IPS-20b (cell line): ENCODE measurements at regions not wholly inside any gene's neighbourhood (a gene's known extent, or its start where the extent isn't known, plus 50 kb on each side); places are given as distances from the start of the nearest gene placed in this dataset.

Experiments used
- H3K27ac ChIP-seq: one replicate; pipeline ENCODE4 v1.5.1; 2013; ENCODE audit warnings: low read length
- H3K27me3 ChIP-seq: 2 replicates; pipeline ENCODE4 v1.6.1; 2013; ENCODE audit warnings: mild to moderate bottlenecking, low read length, inconsistent platforms; ENCODE audit not compliant: insufficient read depth
- H3K36me3 ChIP-seq: 2 replicates; pipeline ENCODE4 v1.6.1; 2013; ENCODE audit warnings: low read depth, mild to moderate bottlenecking, inconsistent platforms, low read length, moderate library complexity; ENCODE audit not compliant: insufficient read depth
- H3K4me1 ChIP-seq: 2 replicates; pipeline ENCODE4 v1.6.1; 2013; ENCODE audit warnings: mild to moderate bottlenecking, control low read depth, inconsistent platforms, low read length, moderate library complexity; ENCODE audit not compliant: insufficient read depth
- H3K4me3 ChIP-seq: 2 replicates; pipeline ENCODE4 v1.5.1; 2013; ENCODE audit warnings: mild to moderate bottlenecking, low read length, inconsistent platforms
- H3K9ac ChIP-seq: 2 replicates; pipeline ENCODE4 v1.6.1; 2013; ENCODE audit warnings: low read depth, mild to moderate bottlenecking, inconsistent platforms, low read length, moderate library complexity
- H3K9me3 ChIP-seq: 2 replicates; pipeline ENCODE4 v1.6.1; 2013; ENCODE audit warnings: mild to moderate bottlenecking, low read depth, low read length, inconsistent platforms; ENCODE audit not compliant: insufficient read depth

DNA sequence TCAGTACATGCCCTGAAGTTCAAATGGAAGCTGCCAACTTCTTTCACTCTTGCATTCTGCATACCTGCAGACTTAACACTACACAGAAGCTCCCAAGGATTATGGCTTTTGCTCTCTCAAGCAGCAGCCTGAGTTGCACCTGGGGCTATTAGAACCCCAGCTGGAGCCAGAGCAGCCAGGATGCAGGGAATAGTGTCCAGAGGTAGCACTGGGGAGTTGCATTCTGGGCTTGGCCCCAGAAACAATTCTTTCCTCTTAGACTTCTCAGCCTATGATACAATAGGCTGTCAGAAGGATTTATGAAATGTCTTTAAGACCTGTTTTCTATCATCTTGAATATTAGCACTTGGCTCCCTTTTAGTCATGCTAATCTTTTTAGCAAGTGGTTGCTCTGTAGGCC, 886.7 kb upstream of the GHITM start:
- H3K36me3 ChIP-seq = no peaks in the 10 kb centered on the region
- H3K4me1 ChIP-seq = no peaks in the 10 kb centered on the region
- no peak overlapping the region for H3K4me3 ChIP-seq
- peaks cover 14% of the 10 kb centered on the region for H3K9me3 ChIP-seq
- H3K27me3 ChIP-seq = no peaks in the 10 kb centered on the region
- no peak overlapping the region for H3K9ac ChIP-seq
- no peak overlapping the region for H3K27ac ChIP-seq

DNA sequence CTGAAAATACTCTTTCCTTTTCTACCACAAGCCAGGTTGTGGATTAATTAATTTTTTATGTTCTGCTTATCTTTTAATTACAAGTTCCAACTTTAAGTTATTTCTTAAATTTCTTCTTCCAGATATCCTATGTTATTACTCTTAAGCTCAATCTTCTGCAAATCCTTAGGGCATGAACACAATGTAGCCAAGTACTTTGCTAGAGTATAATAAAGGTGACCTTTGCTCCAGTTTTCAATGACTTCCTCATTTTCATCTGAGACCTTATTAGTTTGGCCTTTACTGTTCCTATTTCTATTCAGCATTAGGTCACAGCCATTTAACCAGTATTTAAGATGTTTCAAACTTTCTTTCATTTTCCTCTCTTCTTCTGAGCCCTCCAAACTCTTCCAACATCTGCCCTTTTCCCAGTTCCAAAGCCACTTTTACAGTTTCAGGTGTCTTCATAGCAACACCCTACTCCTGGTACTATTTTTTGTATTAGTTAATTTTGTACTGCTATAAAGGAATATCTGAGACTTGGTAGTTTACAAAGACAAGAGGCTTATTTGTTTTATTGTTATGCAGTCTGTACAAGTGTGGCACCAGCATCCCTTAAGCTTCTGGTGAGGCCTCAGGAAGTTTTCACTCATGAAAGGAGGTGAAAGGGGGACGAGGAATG, 886.2 kb upstream of the GHITM start:
- Histone ChIP-seq H3K9ac (no peak overlapping the region), H3K4me3 (no peak overlapping the region)

DNA sequence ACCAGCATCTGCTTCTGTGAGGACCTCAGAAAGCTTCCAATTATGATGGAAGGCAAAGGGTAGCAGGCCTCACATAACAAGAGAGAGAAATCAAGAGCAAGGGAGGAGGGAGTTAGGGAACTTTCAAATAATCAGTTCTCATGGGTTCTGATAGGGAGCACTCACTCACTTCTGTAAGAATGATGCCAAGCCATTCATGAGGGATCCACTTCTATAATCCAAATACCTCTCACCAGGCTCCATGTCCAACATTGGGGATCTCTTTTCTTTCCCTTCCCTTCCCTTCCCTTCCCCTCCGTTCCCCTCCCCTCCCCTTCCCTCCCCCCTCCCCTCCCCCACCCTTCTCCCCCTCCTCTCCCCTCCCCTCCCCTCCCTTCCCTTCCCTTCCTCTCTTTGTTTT, 884.6 kb upstream of the GHITM start:
- no peak overlapping the region for H3K27ac ChIP-seq
- H3K4me1 ChIP-seq = no peaks in the 10 kb centered on the region
- H3K36me3 ChIP-seq = no peaks in the 10 kb centered on the region
- no peaks in the 10 kb centered on the region for H3K27me3 ChIP-seq
- H3K9ac ChIP-seq = no peak overlapping the region
- H3K9me3 ChIP-seq = peaks cover 14% of the 10 kb centered on the region
- no peak overlapping the region for H3K4me3 ChIP-seq

More for the DNA sequence above, 886.2 kb upstream of the GHITM start:
- Histone ChIP-seq H3K9me3 (peaks cover 14% of the 10 kb centered on the region), H3K36me3 (no peaks in the 10 kb centered on the region), H3K27me3 (no peaks in the 10 kb centered on the region), H3K4me1 (no peaks in the 10 kb centered on the region), H3K27ac (no peak overlapping the region)

DNA sequence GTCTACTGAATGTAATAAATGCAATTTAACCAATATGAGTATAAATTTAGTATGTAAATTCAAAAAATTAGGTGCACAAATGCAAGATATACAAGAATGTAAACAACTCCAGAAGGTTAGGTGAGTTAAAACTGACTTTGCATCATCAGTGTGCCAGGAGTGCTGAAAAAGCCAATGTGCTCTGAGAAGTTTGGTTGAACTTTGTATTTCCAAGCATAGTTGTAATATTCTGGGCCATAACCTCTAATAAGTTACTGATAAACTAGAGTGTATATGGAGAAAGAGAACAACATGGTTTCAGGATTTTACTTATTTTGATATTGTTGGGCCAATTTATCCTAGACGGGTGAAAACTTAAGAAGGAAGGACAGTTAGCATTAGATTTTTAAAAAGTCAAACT, 876.9 kb upstream of the GHITM start:
- no peaks in the 10 kb centered on the region for H3K9me3 ChIP-seq
- H3K27me3 ChIP-seq = no peaks in the 10 kb centered on the region
- no peaks in the 10 kb centered on the region for H3K36me3 ChIP-seq
- no peak overlapping the region for H3K9ac ChIP-seq
- H3K4me1 ChIP-seq = no peaks in the 10 kb centered on the region
- H3K27ac ChIP-seq = no peak overlapping the region
- no peak overlapping the region for H3K4me3 ChIP-seq

DNA sequence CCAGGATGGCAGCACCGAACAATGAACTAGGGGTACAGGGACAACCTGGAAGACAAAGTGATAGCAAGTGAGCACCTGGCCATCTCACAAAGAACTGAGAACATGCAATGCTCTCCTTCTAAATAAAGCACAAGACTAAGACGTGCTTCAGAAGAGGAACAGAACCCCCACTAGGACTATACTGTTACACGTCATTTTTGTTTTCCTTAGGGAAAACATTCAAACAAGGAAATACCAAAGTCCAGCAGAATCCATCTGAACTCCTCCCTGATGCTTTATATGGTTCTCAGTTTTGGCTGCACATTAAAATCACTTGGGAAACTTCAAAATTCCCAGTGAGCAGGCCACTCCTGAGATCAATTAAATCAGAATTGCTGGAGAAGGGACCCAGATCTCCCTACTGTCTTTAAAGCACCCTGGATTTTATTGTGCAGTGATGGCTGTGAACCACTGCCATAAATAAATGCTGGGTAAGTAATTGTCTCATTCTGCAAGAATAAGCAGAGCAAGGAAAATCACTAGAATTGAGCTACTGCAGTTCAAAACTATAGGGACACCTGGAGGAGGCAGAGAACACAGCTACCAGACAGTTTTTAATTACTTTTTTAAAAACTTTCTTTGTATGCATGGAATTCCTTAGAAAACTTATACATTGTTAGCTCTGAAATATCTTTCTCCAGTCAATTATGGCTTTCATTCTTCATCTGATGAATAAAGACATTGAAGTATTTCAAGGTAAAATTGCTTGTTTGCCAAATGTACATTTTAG, 866.5 kb upstream of the GHITM start:
- H3K36me3 ChIP-seq = no peaks in the 10 kb centered on the region
- no peaks in the 10 kb centered on the region for H3K9me3 ChIP-seq
- H3K27me3 ChIP-seq = no peaks in the 10 kb centered on the region
- H3K4me3 ChIP-seq = no peak overlapping the region
- H3K9ac ChIP-seq = no peak overlapping the region
- H3K4me1 ChIP-seq = no peaks in the 10 kb centered on the region; the same call in 1 of the 2 replicates
- H3K27ac ChIP-seq = no peak overlapping the region

DNA sequence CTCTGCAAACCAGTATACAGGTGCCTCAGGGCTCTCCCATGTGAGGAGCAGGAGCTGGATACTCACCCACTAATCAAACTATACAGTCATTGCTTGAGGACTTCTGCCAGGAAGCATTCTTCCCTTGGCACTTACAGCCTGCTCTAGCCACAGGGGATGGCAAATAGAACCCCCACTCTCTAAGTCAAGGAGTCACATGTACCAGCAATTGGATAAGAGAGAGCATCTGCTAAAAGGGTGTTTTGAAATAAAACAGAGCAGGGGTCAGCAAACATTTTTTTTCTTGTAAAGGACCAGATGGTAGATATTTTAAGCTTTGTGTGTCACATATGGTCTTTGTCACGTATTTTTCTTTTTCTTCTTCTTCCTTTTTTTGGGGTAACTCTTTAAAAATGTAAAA, 865.2 kb upstream of the GHITM start:
- no peak overlapping the region for H3K9ac ChIP-seq
- no peak overlapping the region for H3K27ac ChIP-seq
- H3K9me3 ChIP-seq = no peaks in the 10 kb centered on the region
- H3K4me3 ChIP-seq = no peak overlapping the region
- H3K27me3 ChIP-seq = no peaks in the 10 kb centered on the region
- no peaks in the 10 kb centered on the region for H3K36me3 ChIP-seq
- H3K4me1 ChIP-seq = no peaks in the 10 kb centered on the region; the same call in 1 of the 2 replicates

DNA sequence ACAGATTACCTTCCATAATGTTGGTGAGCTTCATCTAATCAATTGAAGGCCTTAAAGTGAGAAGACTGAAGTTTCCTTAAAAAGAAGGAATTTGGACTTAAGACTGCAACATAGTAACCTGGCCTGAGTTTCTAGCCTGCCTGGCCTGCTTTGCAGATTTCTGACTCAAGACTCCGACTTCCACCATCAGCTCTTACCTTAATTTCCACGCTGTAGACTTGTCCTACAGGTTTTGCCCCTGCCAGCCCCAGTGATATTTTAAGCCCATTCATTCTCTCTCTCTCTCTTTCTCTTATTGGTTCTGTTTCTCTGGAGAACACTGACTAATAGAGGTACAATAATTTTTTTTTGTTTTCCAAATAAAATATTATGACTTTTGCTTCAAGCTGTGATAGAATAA, 862.3 kb upstream of the GHITM start:
- Histone ChIP-seq H3K4me3 (no peak overlapping the region), H3K9ac (no peak overlapping the region), H3K9me3 (no peaks in the 10 kb centered on the region), H3K27me3 (no peaks in the 10 kb centered on the region), H3K36me3 (no peaks in the 10 kb centered on the region), H3K27ac (no peak overlapping the region), H3K4me1 (no peaks in the 10 kb centered on the region; the same call in 1 of the 2 replicates)

DNA sequence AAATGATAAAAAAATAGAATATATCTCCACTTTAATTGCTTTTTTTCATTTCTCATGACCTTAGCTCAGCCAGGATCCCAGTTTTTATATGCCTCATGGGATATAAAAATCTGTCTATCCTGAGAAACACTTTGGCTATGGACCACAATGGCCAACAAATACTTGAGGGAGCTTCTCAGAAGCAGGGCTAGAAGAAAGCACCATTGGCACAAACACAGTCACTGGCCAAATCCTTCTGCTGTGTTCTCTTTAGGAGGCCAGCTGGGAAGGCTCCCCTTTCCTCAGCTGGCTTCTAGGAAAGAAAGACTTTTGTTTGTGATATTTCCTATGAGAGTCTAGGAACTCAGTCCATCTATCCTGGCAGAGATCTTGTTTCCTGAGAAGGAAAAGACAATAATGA, 856.2 kb upstream of the GHITM start:
- Histone ChIP-seq H3K36me3 (no peaks in the 10 kb centered on the region), H3K9me3 (peaks cover 2% of the 10 kb centered on the region; the same call in 1 of the 2 replicates), H3K27ac (no peak overlapping the region), H3K9ac (no peak overlapping the region), H3K4me1 (no peaks in the 10 kb centered on the region), H3K4me3 (no peak overlapping the region), H3K27me3 (no peaks in the 10 kb centered on the region)

DNA sequence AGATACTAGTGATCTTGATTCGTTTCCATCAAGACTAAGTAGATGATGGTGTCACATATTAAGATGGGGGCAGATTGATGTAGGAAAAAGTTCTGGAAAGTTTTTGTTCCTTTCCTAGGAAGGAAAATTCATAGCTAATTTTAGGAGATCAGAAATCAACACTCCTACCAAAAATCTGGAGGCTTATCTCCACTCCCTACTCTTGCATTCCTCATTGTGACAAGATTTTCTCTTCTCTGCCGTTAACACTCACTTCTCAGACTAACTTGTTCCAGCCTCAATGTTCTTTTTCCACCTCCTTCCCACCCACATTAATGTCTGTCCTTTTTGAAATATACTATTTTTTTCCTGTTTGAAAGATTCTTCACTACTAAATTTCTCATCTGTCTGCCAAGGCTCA, 851.9 kb upstream of the GHITM start:
- H3K27me3 ChIP-seq = no peaks in the 10 kb centered on the region
- H3K9ac ChIP-seq = no peak overlapping the region
- H3K4me3 ChIP-seq = no peak overlapping the region
- peaks cover 2% of the 10 kb centered on the region; the same call in 1 of the 2 replicates for H3K9me3 ChIP-seq
- no peaks in the 10 kb centered on the region for H3K36me3 ChIP-seq
- H3K4me1 ChIP-seq = peaks cover 5% of the 10 kb centered on the region
- no peak overlapping the region for H3K27ac ChIP-seq

DNA sequence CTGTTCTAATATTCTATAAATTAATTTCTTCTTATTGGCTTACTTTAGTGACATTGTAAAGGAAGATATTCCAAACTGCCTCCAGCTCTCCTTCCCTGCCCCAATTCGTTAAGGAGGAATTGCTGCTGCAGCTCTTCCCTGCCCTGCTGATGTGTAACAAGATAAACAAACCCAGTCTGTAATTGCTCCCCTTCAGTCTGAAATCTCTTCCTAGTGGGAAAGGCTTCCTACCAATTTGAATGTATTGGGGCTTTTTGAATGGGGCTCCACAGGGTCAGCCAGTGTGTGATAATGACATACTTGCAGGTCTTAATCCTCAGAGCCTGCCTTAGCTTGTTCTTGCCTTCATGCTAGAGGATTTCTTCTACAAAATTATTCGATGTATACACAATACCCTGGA, 849.9 kb upstream of the GHITM start:
- Histone ChIP-seq H3K9me3 (peaks cover 2% of the 10 kb centered on the region; the same call in 1 of the 2 replicates), H3K27ac (no peak overlapping the region), H3K27me3 (no peaks in the 10 kb centered on the region), H3K4me3 (no peak overlapping the region), H3K36me3 (no peaks in the 10 kb centered on the region), H3K9ac (no peak overlapping the region), H3K4me1 (peaks cover 5% of the 10 kb centered on the region)

DNA sequence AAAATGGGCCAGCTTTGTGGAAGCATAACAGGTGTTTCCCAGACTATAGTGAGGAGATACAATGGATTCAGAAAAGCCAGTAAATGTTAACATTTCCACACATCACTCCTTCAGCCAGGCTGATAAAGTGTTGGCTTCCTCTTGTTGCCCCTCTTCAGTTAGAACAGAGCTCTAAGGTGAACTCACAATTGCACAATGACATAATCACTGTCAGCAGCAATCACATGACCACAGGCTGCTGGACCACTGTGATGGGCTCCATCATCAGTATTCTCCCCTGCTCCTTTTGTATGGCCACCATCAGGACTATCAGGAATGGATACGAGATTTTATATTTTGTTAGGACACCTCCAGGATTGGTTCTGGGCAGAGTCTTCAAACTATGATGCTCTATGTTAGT, 849.4 kb upstream of the GHITM start:
- no peak overlapping the region for H3K27ac ChIP-seq
- no peaks in the 10 kb centered on the region for H3K36me3 ChIP-seq
- H3K27me3 ChIP-seq = no peaks in the 10 kb centered on the region
- no peak overlapping the region for H3K9ac ChIP-seq
- H3K4me1 ChIP-seq = peaks cover 5% of the 10 kb centered on the region
- peaks cover 2% of the 10 kb centered on the region; the same call in 1 of the 2 replicates for H3K9me3 ChIP-seq
- H3K4me3 ChIP-seq = no peak overlapping the region

DNA sequence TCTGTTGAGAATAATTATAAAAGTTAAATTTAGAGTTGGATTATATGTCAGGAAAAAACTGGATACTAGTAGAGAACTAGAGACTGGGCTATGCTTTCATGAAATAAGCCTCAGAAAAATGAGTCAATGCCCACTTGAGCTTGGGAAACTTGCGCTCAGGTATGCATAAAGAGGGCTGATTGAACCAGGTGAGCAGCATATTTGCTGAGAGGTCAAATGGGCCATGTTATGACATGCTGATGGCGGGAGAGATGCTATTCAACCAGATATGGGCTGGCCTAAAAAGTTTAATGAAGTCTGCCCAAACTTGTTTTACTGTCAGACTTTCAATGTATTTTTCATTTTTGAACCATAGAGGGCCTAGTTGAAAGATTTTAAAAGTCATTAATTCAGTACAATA, 837.6 kb upstream of the GHITM start:
- Histone ChIP-seq H3K9ac (no peak overlapping the region), H3K4me3 (no peak overlapping the region), H3K27ac (no peak overlapping the region), H3K36me3 (no peaks in the 10 kb centered on the region), H3K4me1 (no peaks in the 10 kb centered on the region), H3K27me3 (no peaks in the 10 kb centered on the region), H3K9me3 (no peaks in the 10 kb centered on the region)
